ENCODE measurements at regions not wholly inside any gene's neighbourhood (a gene's known extent, or its start where the extent isn't known, plus 50 kb on each side); places are given as distances from the start of the nearest gene placed in this dataset.

- TF ChIP-seq ZFP30 (CRISPR knock-in tag; IDR thresholded peaks at IDR 0.05) (no peak), ESRRG (CRISPR knock-in tag; IDR thresholded peaks at IDR 0.05) (no peak), CREB5 (CRISPR knock-in tag; IDR thresholded peaks at IDR 0.05; ENCODE audit: low read depth) (no peak), CSDC2 (CRISPR knock-in tag; IDR thresholded peaks at IDR 0.05) (no peak), ARNTL (CRISPR knock-in tag; IDR thresholded peaks at IDR 0.05; ENCODE audit: borderline replicate concordance, low read depth) (no peak)
- ATAC-seq: no peak
Measured at GRCh38 chr2:151165105-151165684, 96.5 kb downstream of the RBM43 start.

- ATAC-seq: peak; percentile 78
- TF ChIP-seq OSR1 (CRISPR knock-in tag; IDR thresholded peaks at IDR 0.05) (no peak), TCF4 (CRISPR knock-in tag; IDR thresholded peaks at IDR 0.05; ENCODE audit: borderline replicate concordance) (0 out of 2 replicates have a peak, but pooled peaks have one; percentile 10), RARB (CRISPR knock-in tag; IDR thresholded peaks at IDR 0.05) (no peak)
Measured at GRCh38 chr2:151161821-151162551, 99.7 kb downstream of the RBM43 start.

GRCh38 chr2:151159109-151159662, 102.5 kb downstream of the RBM43 start:
- TF ChIP-seq CSDC2 (CRISPR knock-in tag; IDR thresholded peaks at IDR 0.05) (no peak), PATZ1 (CRISPR knock-in tag; IDR thresholded peaks at IDR 0.05; ENCODE audit: borderline replicate concordance) (no peak), CREB5 (CRISPR knock-in tag; IDR thresholded peaks at IDR 0.05; ENCODE audit: low read depth) (no peak)
- ATAC-seq: no peak

GRCh38 chr2:151157000-151157735, 104.5 kb downstream of the RBM43 start:
- TF ChIP-seq TCF4 (CRISPR knock-in tag; IDR thresholded peaks at IDR 0.05; ENCODE audit: borderline replicate concordance) (peak; percentile 82), ZNF565 (CRISPR knock-in tag; conservative IDR thresholded peaks at IDR 0.05; ENCODE audit: low read depth) (no peak), RARB (CRISPR knock-in tag; IDR thresholded peaks at IDR 0.05) (no peak), SNAI2 (CRISPR knock-in tag; IDR thresholded peaks at IDR 0.05) (no peak), TOX (CRISPR knock-in tag; IDR thresholded peaks at IDR 0.05; ENCODE audit: borderline replicate concordance) (no peak), TSHZ2 (CRISPR knock-in tag; IDR thresholded peaks at IDR 0.05) (0 out of 2 replicates have a peak, but pooled peaks have one; percentile 33), PPARA (CRISPR knock-in tag; IDR thresholded peaks at IDR 0.05; ENCODE audit: borderline replicate concordance) (no peak), ZNF8 (CRISPR knock-in tag; IDR thresholded peaks at IDR 0.05) (no peak), ISL1 (CRISPR knock-in tag; IDR thresholded peaks at IDR 0.05) (no peak), BACH2 (CRISPR knock-in tag; IDR thresholded peaks at IDR 0.05; ENCODE audit: borderline replicate concordance) (no peak), ZNF70 (CRISPR knock-in tag; IDR thresholded peaks at IDR 0.05) (no peak), OSR1 (CRISPR knock-in tag; IDR thresholded peaks at IDR 0.05) (no peak)
- no peak; the same call in 2 of the 3 replicates for ATAC-seq
